Fibroblast of pulmonary artery (primary cell): ENCODE measurements at regions not wholly inside any gene's neighbourhood (a gene's known extent, or its start where the extent isn't known, plus 50 kb on each side); places are given as distances from the start of the nearest gene placed in this dataset.

Experiments
- DNase-seq: peaks from one replicate; pipeline ENCODE4 v3.0.0-alpha.2; 2010; ENCODE audit warnings: low read depth
- H3K4me3 ChIP-seq: replicated peaks from 2 replicates; pipeline ENCODE4 v1.5.1; 2011; ENCODE audit warnings: low read depth, mild to moderate bottlenecking, control low read depth, low read length, moderate library complexity
- TF ChIP-seq, protein P1 (sequence below): IDR thresholded peaks from 2 replicates; pipeline ENCODE4 v1.5.1; 2011; ENCODE audit warnings: mild to moderate bottlenecking, control low read depth, low read length, inconsistent platforms; ENCODE audit errors: missing control alignments

DNA sequence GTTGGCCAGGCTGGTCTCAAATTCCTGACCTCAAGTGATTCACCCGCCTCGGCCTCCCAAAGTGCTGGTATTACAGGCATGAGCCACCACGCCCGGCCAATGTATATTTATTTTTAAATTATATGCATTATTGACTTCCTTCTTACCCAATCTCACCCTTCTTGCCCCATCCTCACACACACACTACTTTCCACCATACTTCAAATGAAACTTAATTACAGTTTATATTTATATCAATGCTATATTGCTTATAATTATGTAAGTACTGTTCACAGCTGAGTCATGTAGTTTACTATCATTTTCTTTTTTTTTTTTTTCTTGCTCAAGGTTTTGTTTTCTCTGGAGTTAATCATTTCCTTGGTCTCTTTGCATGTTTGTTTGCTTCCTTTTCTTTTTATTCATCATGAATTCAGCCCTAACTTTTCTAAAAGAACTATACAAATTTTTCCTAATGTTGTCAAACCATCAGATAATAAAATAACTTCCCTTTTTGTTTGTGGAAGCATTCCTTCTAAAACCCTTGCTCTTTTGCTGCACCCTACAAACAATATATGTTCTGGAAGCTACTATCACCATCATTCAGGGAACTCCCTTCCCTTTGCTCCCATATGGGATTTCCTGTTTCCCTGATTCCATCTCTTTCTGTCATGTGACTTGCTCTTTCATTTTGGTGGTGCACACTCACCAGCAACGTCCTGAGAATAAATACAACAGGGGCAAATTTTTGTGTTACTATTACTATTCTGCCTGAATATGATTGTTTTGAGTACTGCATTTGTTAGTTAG, 201.7 kb upstream of the SASH1 start:
- DNase-seq = peak; percentile 15
- no peak overlapping the region for H3K4me3 ChIP-seq
- TF ChIP-seq, protein P1, sequence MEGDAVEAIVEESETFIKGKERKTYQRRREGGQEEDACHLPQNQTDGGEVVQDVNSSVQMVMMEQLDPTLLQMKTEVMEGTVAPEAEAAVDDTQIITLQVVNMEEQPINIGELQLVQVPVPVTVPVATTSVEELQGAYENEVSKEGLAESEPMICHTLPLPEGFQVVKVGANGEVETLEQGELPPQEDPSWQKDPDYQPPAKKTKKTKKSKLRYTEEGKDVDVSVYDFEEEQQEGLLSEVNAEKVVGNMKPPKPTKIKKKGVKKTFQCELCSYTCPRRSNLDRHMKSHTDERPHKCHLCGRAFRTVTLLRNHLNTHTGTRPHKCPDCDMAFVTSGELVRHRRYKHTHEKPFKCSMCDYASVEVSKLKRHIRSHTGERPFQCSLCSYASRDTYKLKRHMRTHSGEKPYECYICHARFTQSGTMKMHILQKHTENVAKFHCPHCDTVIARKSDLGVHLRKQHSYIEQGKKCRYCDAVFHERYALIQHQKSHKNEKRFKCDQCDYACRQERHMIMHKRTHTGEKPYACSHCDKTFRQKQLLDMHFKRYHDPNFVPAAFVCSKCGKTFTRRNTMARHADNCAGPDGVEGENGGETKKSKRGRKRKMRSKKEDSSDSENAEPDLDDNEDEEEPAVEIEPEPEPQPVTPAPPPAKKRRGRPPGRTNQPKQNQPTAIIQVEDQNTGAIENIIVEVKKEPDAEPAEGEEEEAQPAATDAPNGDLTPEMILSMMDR = no peak

DNA sequence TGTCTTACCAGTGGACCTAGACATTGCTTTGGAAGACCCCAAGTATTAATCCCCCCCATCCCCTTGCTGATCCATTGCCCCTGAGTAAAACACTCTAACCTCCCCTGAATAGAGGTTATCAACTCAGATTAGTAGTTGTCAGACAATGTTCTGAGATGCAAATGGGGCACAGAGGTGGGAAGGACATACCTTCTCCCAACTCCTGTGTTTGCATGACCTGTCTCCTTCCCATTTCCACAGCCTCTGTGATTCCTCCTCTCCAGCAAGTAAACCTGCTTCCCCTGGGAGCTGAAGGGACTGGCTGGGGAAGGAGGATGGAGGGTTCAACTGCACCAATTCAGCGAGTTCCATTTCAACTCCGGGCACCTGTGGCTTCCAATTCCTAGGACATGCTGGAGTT, 199.8 kb upstream of the SASH1 start:
- no peak for DNase-seq
- no peak overlapping the region for H3K4me3 ChIP-seq
- TF ChIP-seq, protein P1 = no peak

DNA sequence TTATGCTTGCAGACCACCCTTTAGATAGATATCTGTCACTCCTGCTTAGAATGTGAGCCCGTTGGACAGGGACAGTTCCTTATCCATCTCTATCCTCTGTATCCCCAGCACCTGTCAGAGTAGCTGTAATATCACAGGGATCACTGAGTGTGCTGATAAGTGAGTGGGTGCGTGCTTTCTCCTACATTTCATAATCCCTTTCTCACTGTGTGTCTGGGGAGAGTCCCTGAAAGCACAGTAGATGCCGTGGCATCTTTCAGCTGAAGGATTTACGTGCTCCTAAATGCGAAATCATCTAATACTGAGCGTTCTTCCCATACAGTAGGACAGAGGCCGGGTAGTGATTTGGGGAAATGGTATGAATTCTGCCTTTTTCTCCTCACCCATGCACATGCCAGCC, 198.9 kb upstream of the SASH1 start:
- DNase-seq = no peak
- H3K4me3 ChIP-seq = no peak overlapping the region
- TF ChIP-seq, protein P1 = no peak

DNA sequence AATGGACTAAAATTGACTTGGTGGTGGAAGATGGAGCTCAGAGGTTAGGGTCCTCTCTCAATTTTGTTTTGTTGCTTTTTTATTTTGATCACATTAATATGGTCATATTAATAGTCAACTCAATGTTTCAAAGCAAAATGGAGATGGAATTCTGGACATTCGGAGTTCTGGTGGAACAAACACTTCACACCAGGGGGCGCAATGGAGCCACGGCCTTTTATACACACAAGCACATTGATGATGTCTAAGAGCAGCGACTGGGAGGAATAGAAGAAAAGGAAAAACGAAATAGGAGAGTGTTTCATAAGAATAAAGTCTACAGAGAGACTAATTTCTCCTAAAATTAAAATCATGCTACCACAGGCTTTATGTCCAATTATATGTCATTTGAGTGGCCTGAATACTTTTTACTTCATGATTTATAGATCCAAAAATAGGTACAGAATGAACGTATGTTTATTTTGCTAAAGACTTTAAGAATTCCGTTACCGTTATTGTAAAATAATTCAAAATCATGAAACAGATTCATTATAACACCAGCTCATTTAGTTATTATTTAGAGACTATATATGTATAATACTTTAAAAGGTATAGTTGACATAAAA, 197.6 kb upstream of the SASH1 start:
- TF ChIP-seq, protein P1 = peak; percentile 90
- DNase-seq = peak; percentile 81
- no peak overlapping the region for H3K4me3 ChIP-seq

DNA sequence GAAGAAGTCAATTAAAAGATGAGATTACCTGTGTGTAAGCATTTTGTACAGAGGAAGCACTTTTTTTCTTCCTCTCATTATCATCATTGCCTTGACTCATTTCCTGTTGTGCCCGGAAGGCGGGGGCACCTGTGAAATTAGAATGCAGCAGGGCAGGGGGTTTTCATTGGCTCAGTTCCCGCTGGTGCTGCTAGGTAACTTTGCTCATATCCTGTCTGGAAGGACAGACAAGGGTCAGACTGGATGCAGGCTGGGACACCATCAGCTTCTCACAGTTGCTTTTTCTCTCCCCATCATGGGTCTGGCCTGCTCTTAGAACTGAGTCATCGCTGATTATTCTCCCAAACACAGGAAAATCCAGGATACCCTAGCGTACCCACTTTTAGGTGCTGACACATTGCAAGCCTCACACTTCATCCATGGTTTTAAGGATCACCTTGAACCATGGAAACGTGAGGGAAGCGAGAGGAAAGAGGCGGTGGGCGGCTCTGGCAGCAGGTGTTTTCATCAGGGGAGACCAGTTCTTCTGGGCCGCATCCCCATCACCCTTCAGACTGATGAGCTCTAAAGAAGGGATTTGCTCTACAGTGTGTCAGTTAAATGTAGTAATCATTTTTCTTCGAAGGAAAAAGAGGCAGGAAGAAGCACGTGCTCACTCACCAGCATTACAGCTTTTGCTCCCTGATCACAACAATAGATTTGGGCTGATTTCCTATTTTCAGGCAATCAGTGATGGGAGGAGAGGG, 195.7 kb upstream of the SASH1 start:
- TF ChIP-seq, protein P1 = no peak
- H3K4me3 ChIP-seq = no peak overlapping the region
- DNase-seq = peak; percentile 49

DNA sequence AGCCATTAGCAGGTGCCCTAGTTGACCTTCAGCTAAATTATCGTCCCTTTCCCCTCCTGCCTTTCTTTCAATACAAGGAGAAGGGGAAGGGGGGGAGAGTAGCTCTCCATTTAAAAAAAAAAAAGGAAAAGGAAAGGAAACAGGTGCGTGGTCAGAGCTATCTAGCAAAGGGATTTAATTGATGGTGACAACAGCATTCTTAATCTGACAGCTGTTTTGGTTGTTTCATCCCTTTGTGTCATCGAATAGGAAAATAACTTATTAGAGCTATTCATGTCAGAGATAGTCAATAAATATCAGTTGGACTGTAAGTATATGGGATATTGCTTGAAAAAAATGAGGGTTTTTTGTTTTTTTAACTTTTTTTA, 195.2 kb upstream of the SASH1 start:
- TF ChIP-seq, protein P1 = no peak
- no peak for DNase-seq

More for the DNA sequence above, 195.2 kb upstream of the SASH1 start:
- no peak overlapping the region for H3K4me3 ChIP-seq
